H9 (cell line): ENCODE measurements at regions not wholly inside any gene's neighbourhood (a gene's known extent, or its start where the extent isn't known, plus 50 kb on each side); places are given as distances from the start of the nearest gene placed in this dataset.

Experiments
- DNase-seq: peaks from one replicate; pipeline ENCODE4 v3.0.0-alpha.2; 2017
- H2AFZ ChIP-seq: one replicate; pipeline ENCODE4 v1.6.1; 2013; ENCODE audit warnings: mild to moderate bottlenecking, low read length, control low read depth, moderate library complexity
- H2AK5ac ChIP-seq: 2 replicates; pipeline ENCODE4 v1.6.1; 2013; ENCODE audit warnings: low read length, control low read depth, mixed read lengths; ENCODE audit not compliant: insufficient read length
- H2BK120ac ChIP-seq: one replicate; pipeline ENCODE4 v1.6.1; 2013; ENCODE audit warnings: low read depth, mild to moderate bottlenecking, low read length, control low read depth, inconsistent platforms; ENCODE audit not compliant: poor library complexity, severe bottlenecking
- H2BK12ac ChIP-seq: 2 replicates; pipeline ENCODE4 v1.6.1; 2013; ENCODE audit warnings: low read length, control low read depth, mixed read lengths, low read depth; ENCODE audit not compliant: insufficient read length
- H2BK15ac ChIP-seq: 2 replicates; pipeline ENCODE4 v1.6.1; 2013; ENCODE audit warnings: low read depth, low read length, control low read depth
- H2BK20ac ChIP-seq: one replicate; pipeline ENCODE4 v1.6.1; 2013; ENCODE audit warnings: low read depth, mild to moderate bottlenecking, low read length, control low read depth, inconsistent platforms; ENCODE audit not compliant: poor library complexity, severe bottlenecking
- H2BK5ac ChIP-seq: 2 replicates; pipeline ENCODE4 v1.6.1; 2013; ENCODE audit warnings: low read length, control low read depth, mixed read lengths; ENCODE audit not compliant: insufficient read length
- H3K14ac ChIP-seq: 2 replicates; pipeline ENCODE4 v1.6.1; 2013; ENCODE audit warnings: low read length, control low read depth; ENCODE audit not compliant: insufficient read depth
- H3K18ac ChIP-seq: 2 replicates; pipeline ENCODE4 v1.6.1; 2013; ENCODE audit warnings: low read depth, mild to moderate bottlenecking, mixed read lengths, low read length, control low read depth; ENCODE audit not compliant: insufficient read length
- H3K23ac ChIP-seq: 2 replicates; pipeline ENCODE4 v1.6.1; 2013; ENCODE audit warnings: low read length, control low read depth, mixed read lengths, low read depth; ENCODE audit not compliant: insufficient read length
- H3K23me2 ChIP-seq: 2 replicates; pipeline ENCODE4 v1.6.1; 2013; ENCODE audit warnings: low read depth, mild to moderate bottlenecking, mixed read lengths, low read length, control low read depth; ENCODE audit not compliant: insufficient read length, poor library complexity, severe bottlenecking
- H3K27ac ChIP-seq: 2 replicates; pipeline ENCODE4 v1.5.1; 2013; ENCODE audit warnings: low read length, control low read depth, mixed read lengths, low read depth; ENCODE audit not compliant: insufficient read length
- H3K27me3 ChIP-seq: 2 replicates; pipeline ENCODE4 v1.6.1; 2013; ENCODE audit warnings: low read length, control low read depth, inconsistent platforms; ENCODE audit not compliant: insufficient read depth
- H3K4ac ChIP-seq: 2 replicates; pipeline ENCODE4 v1.6.1; 2013; ENCODE audit warnings: low read depth, mild to moderate bottlenecking, control low read depth, inconsistent platforms, low read length, moderate library complexity
- H3K4me1 ChIP-seq: 2 replicates; pipeline ENCODE4 v1.6.1; 2013; ENCODE audit warnings: low read length, control low read depth, inconsistent platforms; ENCODE audit not compliant: insufficient read depth
- H3K4me2 ChIP-seq: 2 replicates; pipeline ENCODE4 v1.6.1; 2013; ENCODE audit warnings: low read length, control low read depth, mixed read lengths; ENCODE audit not compliant: insufficient read length, insufficient read depth
- H3K56ac ChIP-seq: 2 replicates; pipeline ENCODE4 v1.6.1; 2013; ENCODE audit warnings: low read depth, mild to moderate bottlenecking, mixed read lengths, low read length, control low read depth; ENCODE audit not compliant: insufficient read length
- H3K79me1 ChIP-seq: 2 replicates; pipeline ENCODE4 v1.6.1; 2013; ENCODE audit warnings: low read depth, mild to moderate bottlenecking, moderate library complexity, low read length, control low read depth, inconsistent platforms; ENCODE audit not compliant: insufficient read depth, poor library complexity, severe bottlenecking
- H3K79me2 ChIP-seq: 2 replicates; pipeline ENCODE4 v1.6.1; 2013; ENCODE audit warnings: low read length, control low read depth, inconsistent platforms; ENCODE audit not compliant: insufficient read depth
- H3K9ac ChIP-seq: 2 replicates; pipeline ENCODE4 v1.6.1; 2013; ENCODE audit warnings: low read length, control low read depth, mixed read lengths; ENCODE audit not compliant: insufficient read length; ENCODE audit errors: extremely low read depth
- H3K9me3 ChIP-seq: one replicate; pipeline ENCODE4 v1.6.1; 2013; ENCODE audit warnings: low read depth, low read length, inconsistent platforms; ENCODE audit not compliant: control insufficient read depth
- H3T11ph ChIP-seq: one replicate; pipeline ENCODE4 v1.6.1; 2013; ENCODE audit warnings: mild to moderate bottlenecking, low read length, control low read depth, inconsistent platforms
- H4K20me1 ChIP-seq: one replicate; pipeline ENCODE4 v1.6.1; 2013; ENCODE audit not compliant: control insufficient read depth, insufficient read length, insufficient read depth
- H4K5ac ChIP-seq: 2 replicates; pipeline ENCODE4 v1.6.1; 2013; ENCODE audit warnings: low read depth, mild to moderate bottlenecking, mixed read lengths, low read length, control low read depth; ENCODE audit not compliant: insufficient read length
- H4K8ac ChIP-seq: replicated peaks from 2 replicates; pipeline ENCODE4 v1.6.1; 2013; ENCODE audit warnings: low read length, control low read depth, mixed read lengths, low read depth; ENCODE audit not compliant: insufficient read length
- H4K91ac ChIP-seq: 2 replicates; pipeline ENCODE4 v1.6.1; 2013; ENCODE audit warnings: low read depth, mild to moderate bottlenecking, moderate library complexity, mixed read lengths, low read length, control low read depth; ENCODE audit not compliant: insufficient read length
- H3K27ac Mint-ChIP-seq, 3 experiments: 2 replicates in 2 of 3; 3 replicates in 1 of 3; pipeline ENCODE4 v1.8.0; 2020 to 2021; ENCODE audit warnings: mixed read lengths in 3 of 3, mild to moderate bottlenecking in 1 of 3, moderate library complexity in 1 of 3
- H3K27me3 Mint-ChIP-seq: 2 replicates; pipeline ENCODE4 v1.8.0; 2021; ENCODE audit warnings: low read depth, mild to moderate bottlenecking, moderate library complexity, mixed read lengths
- H3K36me3 Mint-ChIP-seq, 3 experiments: 2 replicates in 2 of 3; 3 replicates in 1 of 3; pipeline ENCODE4 v1.8.0; 2020 to 2021; ENCODE audit warnings: low read depth in 3 of 3, mixed read lengths in 3 of 3; ENCODE audit not compliant: insufficient read depth in 1 of 3
- H3K4me1 Mint-ChIP-seq, 2 experiments: 2 replicates each; pipeline ENCODE4 v1.8.0; 2020; ENCODE audit warnings: mixed read lengths in 2 of 2
- H3K4me3 Mint-ChIP-seq, 2 experiments: 2 replicates in 1 of 2; 3 replicates in 1 of 2; pipeline ENCODE4 v1.8.0; 2020 to 2021; ENCODE audit warnings: mild to moderate bottlenecking in 2 of 2, mixed read lengths in 2 of 2, moderate library complexity in 1 of 2
- H3K9me3 Mint-ChIP-seq, 2 experiments: 2 replicates in 1 of 2; 3 replicates in 1 of 2; pipeline ENCODE4 v1.8.0; 2020; ENCODE audit warnings: mild to moderate bottlenecking in 2 of 2, mixed read lengths in 2 of 2, moderate library complexity in 1 of 2
- WGBS: extraction: QIAGEN DNeasy Blood & Tissue Kit; methylation state at CpG from one replicate; pipeline ENCODE4 v1.1.7; 2013; ENCODE audit warnings: missing lambda C conversion rate, low lambda C conversion rate, mixed read lengths; ENCODE audit not compliant: insufficient read length; ENCODE audit errors: extremely low coverage; 5-methylcytosine and 5-hydroxymethylcytosine counted together
- TF ChIP-seq, protein P1 (sequence below): fragments of 200-600 bp; sonication (generic); conservative IDR thresholded peaks from 3 replicates; pipeline ENCODE4 v1.8.0; 2021; ENCODE audit warnings: antibody characterized with exemption, mild to moderate bottlenecking

DNA sequence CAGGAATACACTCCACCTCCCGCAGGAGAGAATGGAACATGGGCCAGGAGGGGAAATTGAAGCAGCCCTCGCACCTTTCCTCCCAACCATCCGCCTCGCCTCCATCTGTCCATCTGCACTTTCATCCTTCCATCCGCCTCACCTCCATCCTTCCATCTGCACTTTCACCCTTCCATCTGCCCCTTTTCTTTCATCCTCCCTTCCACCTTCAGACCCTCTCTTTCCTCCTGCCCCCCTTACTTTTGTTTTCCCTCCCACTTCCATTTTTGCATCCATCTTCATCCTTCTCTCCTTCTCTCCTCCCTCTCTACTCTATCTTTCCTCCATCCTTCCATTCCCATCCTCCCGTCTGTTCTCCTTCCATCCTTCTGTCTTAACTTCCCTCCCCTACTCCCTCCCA is 92.2 kb upstream of the ZNF536 start:
- Mint-ChIP-seq H3K27ac (no peak overlapping the region; a peak in 1 of 7 replicates), H3K27me3 (peaks cover 18% of the 10 kb centered on the region), H3K9me3 (no peaks in the 10 kb centered on the region; a peak in 2 of 5 replicates), H3K4me1 (peaks cover 49 to 57% of the 10 kb centered on the region in 2 experiments), H3K4me3 (no peak overlapping the region), H3K36me3 (no peaks in the 10 kb centered on the region; a peak in 1 of 7 replicates)
- no peak overlapping the region for H4K91ac ChIP-seq
- no peaks in the 10 kb centered on the region; the same call in 1 of the 2 replicates for H3K27me3 ChIP-seq
- H2BK15ac ChIP-seq, result no peak overlapping the region
- H3K27ac ChIP-seq, result no peak overlapping the region
- peaks cover 9% of the 10 kb centered on the region; the same call in 1 of the 2 replicates for H3K4me1 ChIP-seq
- no peaks in the 10 kb centered on the region for H3K23me2 ChIP-seq
- H3K79me1 ChIP-seq, result no peaks in the 10 kb centered on the region
- DNase-seq, result no peak
- H3K56ac ChIP-seq, result no peak overlapping the region
- no peak overlapping the region for H4K5ac ChIP-seq
- no peak overlapping the region for H3K14ac ChIP-seq
- no peak overlapping the region for H2BK20ac ChIP-seq
- H2AK5ac ChIP-seq, result no peak overlapping the region
- H4K8ac ChIP-seq, result no peak overlapping the region
- H4K20me1 ChIP-seq, result no peaks in the 10 kb centered on the region
- no peak overlapping the region for H3K9ac ChIP-seq
- TF ChIP-seq, protein P1, sequence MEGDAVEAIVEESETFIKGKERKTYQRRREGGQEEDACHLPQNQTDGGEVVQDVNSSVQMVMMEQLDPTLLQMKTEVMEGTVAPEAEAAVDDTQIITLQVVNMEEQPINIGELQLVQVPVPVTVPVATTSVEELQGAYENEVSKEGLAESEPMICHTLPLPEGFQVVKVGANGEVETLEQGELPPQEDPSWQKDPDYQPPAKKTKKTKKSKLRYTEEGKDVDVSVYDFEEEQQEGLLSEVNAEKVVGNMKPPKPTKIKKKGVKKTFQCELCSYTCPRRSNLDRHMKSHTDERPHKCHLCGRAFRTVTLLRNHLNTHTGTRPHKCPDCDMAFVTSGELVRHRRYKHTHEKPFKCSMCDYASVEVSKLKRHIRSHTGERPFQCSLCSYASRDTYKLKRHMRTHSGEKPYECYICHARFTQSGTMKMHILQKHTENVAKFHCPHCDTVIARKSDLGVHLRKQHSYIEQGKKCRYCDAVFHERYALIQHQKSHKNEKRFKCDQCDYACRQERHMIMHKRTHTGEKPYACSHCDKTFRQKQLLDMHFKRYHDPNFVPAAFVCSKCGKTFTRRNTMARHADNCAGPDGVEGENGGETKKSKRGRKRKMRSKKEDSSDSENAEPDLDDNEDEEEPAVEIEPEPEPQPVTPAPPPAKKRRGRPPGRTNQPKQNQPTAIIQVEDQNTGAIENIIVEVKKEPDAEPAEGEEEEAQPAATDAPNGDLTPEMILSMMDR, result no peak
- H3K23ac ChIP-seq, result no peak overlapping the region
- H2BK12ac ChIP-seq, result no peak overlapping the region
- H3T11ph ChIP-seq, result no peak overlapping the region
- no peak overlapping the region for H2AFZ ChIP-seq
- no peak overlapping the region for H3K18ac ChIP-seq
- H3K79me2 ChIP-seq, result no peaks in the 10 kb centered on the region
- no peak overlapping the region for H2BK5ac ChIP-seq
- no peaks in the 10 kb centered on the region for H3K9me3 ChIP-seq
- 100% methylated on average over 1 of the region's 6 CpGs for WGBS
- H3K4me2 ChIP-seq, result no peak overlapping the region
- H3K4ac ChIP-seq, result no peak overlapping the region
- no peak overlapping the region for H2BK120ac ChIP-seq
